Uterus (tissue), 2 donors: ENCODE measurements at regions not wholly inside any gene's neighbourhood (a gene's known extent, or its start where the extent isn't known, plus 50 kb on each side); places are given as distances from the start of the nearest gene placed in this dataset.

Experiments used
- CTCF ChIP-seq, 4 experiments: fragments of 200-600 bp in 2 of 4; fragments of 450-650 bp in 2 of 4; sonication (generic) in 2 of 4; IDR thresholded peaks; one replicate each; pipeline ENCODE4 v1.5.1; 2016 to 2019; ENCODE audit warnings: antibody characterized with exemption in 4 of 4, mild to moderate bottlenecking in 2 of 4, moderate library complexity in 1 of 4
- POLR2A ChIP-seq, 2 donors: fragments of 450-650 bp; IDR thresholded peaks; one replicate each; pipeline ENCODE4 v1.6.1; 2016; ENCODE audit warnings: antibody characterized with exemption in 2 of 2, mild to moderate bottlenecking in 1 of 2, moderate library complexity in 1 of 2

DNA sequence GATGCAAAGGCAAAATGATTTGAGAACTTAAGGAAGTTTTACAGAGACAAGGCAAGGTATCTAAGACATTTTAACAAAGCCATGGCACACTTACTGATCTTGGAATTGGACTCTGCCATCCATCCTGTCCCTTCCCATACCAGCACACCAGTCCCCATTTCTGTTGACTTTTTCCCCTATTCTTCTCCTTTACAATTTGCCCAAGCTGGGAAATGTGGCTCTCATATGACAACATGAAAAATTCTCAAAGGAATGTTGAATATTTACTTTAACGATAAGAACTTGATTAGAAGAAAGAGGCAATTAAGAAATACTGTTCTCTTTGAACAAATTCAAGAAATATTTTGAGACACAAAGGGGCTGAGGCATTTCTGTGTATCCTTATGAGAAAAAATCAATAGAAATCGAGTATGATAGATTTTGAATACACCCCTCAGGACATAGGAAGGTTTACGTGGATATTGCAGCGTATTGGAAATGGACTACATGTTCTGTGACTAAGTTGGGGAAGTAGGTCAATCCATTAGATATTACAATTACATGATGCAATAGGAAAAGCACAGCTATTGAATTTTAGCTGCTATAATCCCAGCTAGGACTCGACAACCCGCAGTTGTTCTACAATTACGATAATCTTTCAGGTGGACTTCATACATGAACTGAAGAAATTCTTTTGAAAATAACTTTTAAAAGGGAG lies 201.6 kb downstream of the TRIB2 start:
- TF ChIP-seq CTCF (IDR thresholded peaks at IDR 0.05) (no peak), POLR2A (IDR thresholded peaks at IDR 0.05) (no peak)
